ENCODE measurements at regions not wholly inside any gene's neighbourhood (a gene's known extent, or its start where the extent isn't known, plus 50 kb on each side); places are given as distances from the start of the nearest gene placed in this dataset.

- H3K4me1 ChIP-seq (ENCODE audit: control insufficient read depth in 2 of 3, insufficient read depth in 2 of 3, low read depth in 1 of 3, low read length in 3 of 3), result no peaks in the 10 kb centered on the region
- TF ChIP-seq CTCF (IDR thresholded peaks at IDR 0.05; ENCODE audit: borderline replicate concordance, extremely low read depth, insufficient read depth), result no peak
- no peaks in the 10 kb centered on the region for H3K9me3 ChIP-seq (ENCODE audit: control insufficient read depth in 2 of 3, insufficient read depth in 1 of 3, low read length in 3 of 3)
- DNase-seq (no peak), FAIRE-seq (no peak)
- intact Hi-C loops (cut with DNase I), result no loop called here
- H3K27me3 ChIP-seq (ENCODE audit: control insufficient read depth, insufficient read depth, low read length), result peaks cover 2% of the 10 kb centered on the region
- H3K27ac ChIP-seq (ENCODE audit: low read depth in 2 of 2, low read length in 2 of 2), result no peak overlapping the region
- no peak overlapping the region for H3K4me3 ChIP-seq (ENCODE audit: low read length in 3 of 3)
- no peak overlapping the region for H3K9ac ChIP-seq (ENCODE audit: low read length in 3 of 3)
- H3K36me3 ChIP-seq (ENCODE audit: control insufficient read depth in 2 of 3, insufficient read depth in 3 of 3, low read length in 3 of 3), result no peaks in the 10 kb centered on the region
These were observed 366.1 kb downstream of the PREX1 start for GRCh38 chr20:48461735-48462119.

- no peaks in the 10 kb centered on the region for H3K9me3 ChIP-seq (ENCODE audit: control insufficient read depth in 2 of 3, insufficient read depth in 1 of 3, low read length in 3 of 3)
- intact Hi-C loops (cut with DNase I), result no loop called here
- H3K4me1 ChIP-seq (ENCODE audit: control insufficient read depth in 2 of 3, insufficient read depth in 2 of 3, low read depth in 1 of 3, low read length in 3 of 3), result no peaks in the 10 kb centered on the region
- H3K27ac ChIP-seq (ENCODE audit: low read depth in 2 of 2, low read length in 2 of 2), result no peak overlapping the region
- no peak overlapping the region for H3K9ac ChIP-seq (ENCODE audit: low read length in 3 of 3)
- TF ChIP-seq CTCF (IDR thresholded peaks at IDR 0.05; ENCODE audit: borderline replicate concordance, extremely low read depth, insufficient read depth), result no peak
- H3K4me3 ChIP-seq (ENCODE audit: low read length in 3 of 3), result no peak overlapping the region
- DNase-seq, result no peak
- H3K36me3 ChIP-seq (ENCODE audit: control insufficient read depth in 2 of 3, insufficient read depth in 3 of 3, low read length in 3 of 3), result no peaks in the 10 kb centered on the region
- H3K27me3 ChIP-seq (ENCODE audit: control insufficient read depth, insufficient read depth, low read length), result peaks cover 2% of the 10 kb centered on the region
- FAIRE-seq, result no peak
These were observed 366.6 kb downstream of the PREX1 start for GRCh38 chr20:48461091-48461734.

- Histone ChIP-seq H3K4me1 (ENCODE audit: control insufficient read depth in 2 of 3, insufficient read depth in 2 of 3, low read depth in 1 of 3, low read length in 3 of 3) (no peaks in the 10 kb centered on the region), H3K9ac (ENCODE audit: low read length in 3 of 3) (no peak overlapping the region), H3K27ac (ENCODE audit: low read depth in 2 of 2, low read length in 2 of 2) (no peak overlapping the region), H3K27me3 (ENCODE audit: control insufficient read depth, insufficient read depth, low read length) (peaks cover 2% of the 10 kb centered on the region), H3K9me3 (ENCODE audit: control insufficient read depth in 2 of 3, insufficient read depth in 1 of 3, low read length in 3 of 3) (no peaks in the 10 kb centered on the region), H3K36me3 (ENCODE audit: control insufficient read depth in 2 of 3, insufficient read depth in 3 of 3, low read length in 3 of 3) (no peaks in the 10 kb centered on the region), H3K4me3 (ENCODE audit: low read length in 3 of 3) (no peak overlapping the region)
- FAIRE-seq, result no peak
- TF ChIP-seq CTCF (IDR thresholded peaks at IDR 0.05; ENCODE audit: borderline replicate concordance, extremely low read depth, insufficient read depth), result no peak
- DNase-seq, result no peak
- intact Hi-C loops (cut with DNase I), result no loop called here
These were observed 367.1 kb downstream of the PREX1 start for GRCh38 chr20:48460681-48461080.
